GM23338 (cell line): ENCODE measurements at regions not wholly inside any gene's neighbourhood (a gene's known extent, or its start where the extent isn't known, plus 50 kb on each side); places are given as distances from the start of the nearest gene placed in this dataset.

Experiments used
- CREB1 ChIP-seq: fragments of 250-450 bp; sonication (Bioruptor Pico); IDR thresholded peaks from 2 replicates; pipeline ENCODE4 v1.5.0; 2020; ENCODE audit warnings: low read depth, mild to moderate bottlenecking, moderate library complexity
- EZH2 ChIP-seq: fragments of 200-600 bp; sonication (generic); IDR thresholded peaks from one replicate; pipeline ENCODE4 v1.8.0; 2017; ENCODE audit warnings: antibody characterized with exemption, mild to moderate bottlenecking, low read depth; ENCODE audit not compliant: unreplicated experiment
- EZH2phosphoT487 ChIP-seq: fragments of 200-600 bp; sonication (generic); IDR thresholded peaks from one replicate; pipeline ENCODE4 v1.8.1; 2018; ENCODE audit warnings: antibody characterized with exemption; ENCODE audit not compliant: unreplicated experiment
- JUNB ChIP-seq: IDR thresholded peaks from one replicate; pipeline ENCODE4 v1.6.1; 2016; ENCODE audit warnings: antibody characterized with exemption; ENCODE audit not compliant: unreplicated experiment
- POLR2AphosphoS5 ChIP-seq: IDR thresholded peaks from 2 replicates; pipeline ENCODE4 v1.6.1; 2016; ENCODE audit warnings: antibody characterized with exemption, low read depth
- STAT1 ChIP-seq: IDR thresholded peaks from one replicate; pipeline ENCODE4 v1.6.1; 2016; ENCODE audit warnings: antibody characterized with exemption; ENCODE audit not compliant: unreplicated experiment
- TF ChIP-seq, protein P1 (sequence below), 2 experiments: fragments of 200-600 bp in 1 of 2; sonication (generic) in 1 of 2; conservative IDR thresholded peaks; 2 replicates each; pipeline versions ENCODE4 v1.5.1 to v1.6.1; 2016 to 2017; ENCODE audit warnings: antibody characterized with exemption in 2 of 2, low read depth in 2 of 2, mild to moderate bottlenecking in 2 of 2, moderate library complexity in 1 of 2
- TF ChIP-seq, protein P2 (sequence below): IDR thresholded peaks from one replicate; pipeline ENCODE4 v1.6.1; 2018; ENCODE audit warnings: antibody characterized with exemption; ENCODE audit not compliant: unreplicated experiment
- TF ChIP-seq, protein P3 (sequence below): IDR thresholded peaks from 2 replicates; pipeline ENCODE4 v1.6.1; 2016; ENCODE audit warnings: antibody characterized with exemption

DNA sequence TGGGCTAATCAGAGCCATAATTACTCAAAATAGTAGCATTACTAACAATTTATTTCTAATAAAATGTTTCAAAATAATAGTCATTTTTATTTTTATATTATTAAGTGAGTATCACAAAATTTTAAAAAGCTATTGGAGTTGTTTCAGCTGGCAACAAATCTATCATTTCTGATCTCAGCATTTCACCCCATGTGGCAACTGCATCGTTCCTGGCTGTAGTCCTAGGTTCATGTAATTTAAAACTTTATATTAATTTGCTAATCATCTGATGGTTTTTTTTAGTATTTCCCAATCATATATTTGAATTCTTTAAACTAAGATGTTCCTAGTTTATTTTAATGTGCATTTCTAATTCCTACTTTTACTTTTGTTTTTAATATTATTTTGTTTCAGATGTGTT, 293.0 kb upstream of the AKR1E2 start:
- TF ChIP-seq, protein P1, sequence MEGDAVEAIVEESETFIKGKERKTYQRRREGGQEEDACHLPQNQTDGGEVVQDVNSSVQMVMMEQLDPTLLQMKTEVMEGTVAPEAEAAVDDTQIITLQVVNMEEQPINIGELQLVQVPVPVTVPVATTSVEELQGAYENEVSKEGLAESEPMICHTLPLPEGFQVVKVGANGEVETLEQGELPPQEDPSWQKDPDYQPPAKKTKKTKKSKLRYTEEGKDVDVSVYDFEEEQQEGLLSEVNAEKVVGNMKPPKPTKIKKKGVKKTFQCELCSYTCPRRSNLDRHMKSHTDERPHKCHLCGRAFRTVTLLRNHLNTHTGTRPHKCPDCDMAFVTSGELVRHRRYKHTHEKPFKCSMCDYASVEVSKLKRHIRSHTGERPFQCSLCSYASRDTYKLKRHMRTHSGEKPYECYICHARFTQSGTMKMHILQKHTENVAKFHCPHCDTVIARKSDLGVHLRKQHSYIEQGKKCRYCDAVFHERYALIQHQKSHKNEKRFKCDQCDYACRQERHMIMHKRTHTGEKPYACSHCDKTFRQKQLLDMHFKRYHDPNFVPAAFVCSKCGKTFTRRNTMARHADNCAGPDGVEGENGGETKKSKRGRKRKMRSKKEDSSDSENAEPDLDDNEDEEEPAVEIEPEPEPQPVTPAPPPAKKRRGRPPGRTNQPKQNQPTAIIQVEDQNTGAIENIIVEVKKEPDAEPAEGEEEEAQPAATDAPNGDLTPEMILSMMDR (conservative IDR thresholded peaks at IDR 0.05; ENCODE audit: low read depth in 2 of 2) = no peak
- no peak for TF ChIP-seq EZH2phosphoT487
- TF ChIP-seq, protein P2, sequence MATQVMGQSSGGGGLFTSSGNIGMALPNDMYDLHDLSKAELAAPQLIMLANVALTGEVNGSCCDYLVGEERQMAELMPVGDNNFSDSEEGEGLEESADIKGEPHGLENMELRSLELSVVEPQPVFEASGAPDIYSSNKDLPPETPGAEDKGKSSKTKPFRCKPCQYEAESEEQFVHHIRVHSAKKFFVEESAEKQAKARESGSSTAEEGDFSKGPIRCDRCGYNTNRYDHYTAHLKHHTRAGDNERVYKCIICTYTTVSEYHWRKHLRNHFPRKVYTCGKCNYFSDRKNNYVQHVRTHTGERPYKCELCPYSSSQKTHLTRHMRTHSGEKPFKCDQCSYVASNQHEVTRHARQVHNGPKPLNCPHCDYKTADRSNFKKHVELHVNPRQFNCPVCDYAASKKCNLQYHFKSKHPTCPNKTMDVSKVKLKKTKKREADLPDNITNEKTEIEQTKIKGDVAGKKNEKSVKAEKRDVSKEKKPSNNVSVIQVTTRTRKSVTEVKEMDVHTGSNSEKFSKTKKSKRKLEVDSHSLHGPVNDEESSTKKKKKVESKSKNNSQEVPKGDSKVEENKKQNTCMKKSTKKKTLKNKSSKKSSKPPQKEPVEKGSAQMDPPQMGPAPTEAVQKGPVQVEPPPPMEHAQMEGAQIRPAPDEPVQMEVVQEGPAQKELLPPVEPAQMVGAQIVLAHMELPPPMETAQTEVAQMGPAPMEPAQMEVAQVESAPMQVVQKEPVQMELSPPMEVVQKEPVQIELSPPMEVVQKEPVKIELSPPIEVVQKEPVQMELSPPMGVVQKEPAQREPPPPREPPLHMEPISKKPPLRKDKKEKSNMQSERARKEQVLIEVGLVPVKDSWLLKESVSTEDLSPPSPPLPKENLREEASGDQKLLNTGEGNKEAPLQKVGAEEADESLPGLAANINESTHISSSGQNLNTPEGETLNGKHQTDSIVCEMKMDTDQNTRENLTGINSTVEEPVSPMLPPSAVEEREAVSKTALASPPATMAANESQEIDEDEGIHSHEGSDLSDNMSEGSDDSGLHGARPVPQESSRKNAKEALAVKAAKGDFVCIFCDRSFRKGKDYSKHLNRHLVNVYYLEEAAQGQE = no peak
- TF ChIP-seq POLR2AphosphoS5 = no peak
- no peak for TF ChIP-seq CREB1 (CRISPR knock-in tag)
- no peak for TF ChIP-seq EZH2
- TF ChIP-seq JUNB = no peak
- TF ChIP-seq, protein P3, sequence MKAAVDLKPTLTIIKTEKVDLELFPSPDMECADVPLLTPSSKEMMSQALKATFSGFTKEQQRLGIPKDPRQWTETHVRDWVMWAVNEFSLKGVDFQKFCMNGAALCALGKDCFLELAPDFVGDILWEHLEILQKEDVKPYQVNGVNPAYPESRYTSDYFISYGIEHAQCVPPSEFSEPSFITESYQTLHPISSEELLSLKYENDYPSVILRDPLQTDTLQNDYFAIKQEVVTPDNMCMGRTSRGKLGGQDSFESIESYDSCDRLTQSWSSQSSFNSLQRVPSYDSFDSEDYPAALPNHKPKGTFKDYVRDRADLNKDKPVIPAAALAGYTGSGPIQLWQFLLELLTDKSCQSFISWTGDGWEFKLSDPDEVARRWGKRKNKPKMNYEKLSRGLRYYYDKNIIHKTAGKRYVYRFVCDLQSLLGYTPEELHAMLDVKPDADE = no peak
- TF ChIP-seq STAT1 = no peak
